ENCODE measurements at regions not wholly inside any gene's neighbourhood (a gene's known extent, or its start where the extent isn't known, plus 50 kb on each side); places are given as distances from the start of the nearest gene placed in this dataset.
"Not testable (repeated sequence)": the region's sequence is repeated elsewhere in the genome, so short reads cannot be mapped to it uniquely, and the experiment has no call there.

- in situ Hi-C loops (cut with MboI; ENCODE audit: low sequenced_read_pairs) (no loop called here), dilution Hi-C loops (cut with HindIII; ENCODE audit: low sequenced_read_pairs, unreplicated experiment) (no loop called here), intact Hi-C loops (cut with micrococcal nuclease) (no loop called here)
- POLR2A ChIA-PET (ENCODE audit: unreplicated experiment): no interaction called here
- no peak overlapping the region for H2AK5ac ChIP-seq (ENCODE audit: low read depth, low read length)
- H3K4me3 ChIP-seq (ENCODE audit: insufficient read depth, low read depth, low read length): no peak overlapping the region
- H3K9ac ChIP-seq (ENCODE audit: low read depth, low read length): no peak overlapping the region
- no peak overlapping the region for H2AFZ ChIP-seq (replicated peaks; ENCODE audit: low read length, poor library complexity)
- H3K14ac ChIP-seq (replicated peaks; ENCODE audit: low read depth, low read length): no peak overlapping the region
- no peaks in the 10 kb centered on the region for H3K9me3 ChIP-seq (ENCODE audit: control insufficient read depth, insufficient read depth, low read length)
- ATAC-seq (ENCODE audit: low read depth): no peak
- DNase-seq: no peak
- no peak overlapping the region for H2BK20ac ChIP-seq (ENCODE audit: low read depth, low read length)
- no peak overlapping the region for H3K27ac ChIP-seq (ENCODE audit: insufficient read depth, low read length)
- BruUV-seq (replicated peaks): no TSS peak
- no peaks in the 10 kb centered on the region for H4K20me1 ChIP-seq (ENCODE audit: insufficient read depth, low read length)
- H3K9me1 ChIP-seq (ENCODE audit: insufficient read depth, low read length): no peaks in the 10 kb centered on the region
- H2AK9ac ChIP-seq (replicated peaks; ENCODE audit: low read depth, low read length, poor library complexity): no peak overlapping the region
- no peak overlapping the region for H3K4me2 ChIP-seq (ENCODE audit: low read depth, low read length)
- H3K23ac ChIP-seq (ENCODE audit: low read depth, low read length): no peak overlapping the region
- no peaks in the 10 kb centered on the region for H3K27me3 ChIP-seq (ENCODE audit: control insufficient read depth, insufficient read depth, low read length)
- no peak overlapping the region for H4K91ac ChIP-seq (ENCODE audit: insufficient read depth, low read depth, low read length)
- H4K5ac ChIP-seq (ENCODE audit: low read depth, low read length): no peak overlapping the region
- H4K8ac ChIP-seq (ENCODE audit: low read depth in 2 of 2, low read length in 2 of 2): no peak overlapping the region
- CTCF ChIA-PET: no interaction called here
- H3K56ac ChIP-seq (ENCODE audit: extremely low read depth, insufficient read depth, low read length): no peak overlapping the region
- H3K4me1 ChIP-seq (ENCODE audit: control insufficient read depth, insufficient read depth, low read length): no peaks in the 10 kb centered on the region
- H3K79me1 ChIP-seq (ENCODE audit: low read depth in 1 of 2, low read length in 2 of 2): no peaks in the 10 kb centered on the region
- no peak overlapping the region for H2BK120ac ChIP-seq (ENCODE audit: low read depth, low read length)
- H2BK5ac ChIP-seq (ENCODE audit: low read depth, low read length, poor library complexity, severe bottlenecking): no peak overlapping the region
- no peak overlapping the region for H3K18ac ChIP-seq (ENCODE audit: low read depth, low read length)
- no peak overlapping the region for H3K4ac ChIP-seq (ENCODE audit: low read depth, low read length)
- no peak for TF ChIP-seq CEBPB (IDR thresholded peaks at IDR 0.05; ENCODE audit: low read depth, low read length)
- TF ChIP-seq RAD21 (IDR thresholded peaks at IDR 0.05; ENCODE audit: low read length): no peak
- H2BK15ac ChIP-seq (ENCODE audit: low read depth, low read length): no peak overlapping the region
- no peaks in the 10 kb centered on the region for H3K36me3 ChIP-seq (ENCODE audit: control insufficient read depth, insufficient read depth, low read length)
These were observed 1235.6 kb downstream of the EFNA5 start for GRCh38 chr5:106435185-106435584.

- H3K18ac ChIP-seq (ENCODE audit: low read depth, low read length); H3K79me1 ChIP-seq (ENCODE audit: low read depth in 1 of 2, low read length in 2 of 2); H2BK15ac ChIP-seq (ENCODE audit: low read depth, low read length); H3K4ac ChIP-seq (ENCODE audit: low read depth, low read length); H3K27ac ChIP-seq (ENCODE audit: insufficient read depth, low read length); DNase-seq; H2BK120ac ChIP-seq (ENCODE audit: low read depth, low read length); H3K9me3 ChIP-seq (ENCODE audit: control insufficient read depth, insufficient read depth, low read length); H3K4me2 ChIP-seq (ENCODE audit: low read depth, low read length); ATAC-seq (ENCODE audit: low read depth); H3K9me1 ChIP-seq (ENCODE audit: insufficient read depth, low read length); H3K9ac ChIP-seq (ENCODE audit: low read depth, low read length); H4K5ac ChIP-seq (ENCODE audit: low read depth, low read length); H2BK20ac ChIP-seq (ENCODE audit: low read depth, low read length); CTCF ChIA-PET; H4K20me1 ChIP-seq (ENCODE audit: insufficient read depth, low read length); POLR2A ChIA-PET (ENCODE audit: unreplicated experiment); H2AK9ac ChIP-seq (replicated peaks; ENCODE audit: low read depth, low read length, poor library complexity); in situ Hi-C loops (cut with MboI; ENCODE audit: low sequenced_read_pairs); intact Hi-C loops (cut with micrococcal nuclease); H3K4me1 ChIP-seq (ENCODE audit: control insufficient read depth, insufficient read depth, low read length); H3K4me3 ChIP-seq (ENCODE audit: insufficient read depth, low read depth, low read length); H3K27me3 ChIP-seq (ENCODE audit: control insufficient read depth, insufficient read depth, low read length); H2AFZ ChIP-seq (replicated peaks; ENCODE audit: low read length, poor library complexity); H3K14ac ChIP-seq (replicated peaks; ENCODE audit: low read depth, low read length); H4K91ac ChIP-seq (ENCODE audit: insufficient read depth, low read depth, low read length); H3K56ac ChIP-seq (ENCODE audit: extremely low read depth, insufficient read depth, low read length); H3K36me3 ChIP-seq (ENCODE audit: control insufficient read depth, insufficient read depth, low read length); H3K23ac ChIP-seq (ENCODE audit: low read depth, low read length); BruUV-seq (replicated peaks); H2BK5ac ChIP-seq (ENCODE audit: low read depth, low read length, poor library complexity, severe bottlenecking); H2AK5ac ChIP-seq (ENCODE audit: low read depth, low read length); dilution Hi-C loops (cut with HindIII; ENCODE audit: low sequenced_read_pairs, unreplicated experiment); H4K8ac ChIP-seq (ENCODE audit: low read depth in 2 of 2, low read length in 2 of 2): not testable (repeated sequence)
- no CpG with 5 or more reads among the region's 11 CpGs for WGBS, 2 experiments (ENCODE audit: extremely low coverage in 2 of 2, insufficient read length in 1 of 2)
These were observed 1240.0 kb downstream of the EFNA5 start for GRCh38 chr5:106430733-106431132.

Data from IMR-90 (cell line).